Fibroblast of peridontal ligament (primary cell): ENCODE measurements at regions not wholly inside any gene's neighbourhood (a gene's known extent, or its start where the extent isn't known, plus 50 kb on each side); places are given as distances from the start of the nearest gene placed in this dataset.

Experiments used
- DNase-seq: peaks from one replicate; pipeline ENCODE4 v3.0.0-alpha.2; 2010; ENCODE audit errors: extremely low read depth

DNA sequence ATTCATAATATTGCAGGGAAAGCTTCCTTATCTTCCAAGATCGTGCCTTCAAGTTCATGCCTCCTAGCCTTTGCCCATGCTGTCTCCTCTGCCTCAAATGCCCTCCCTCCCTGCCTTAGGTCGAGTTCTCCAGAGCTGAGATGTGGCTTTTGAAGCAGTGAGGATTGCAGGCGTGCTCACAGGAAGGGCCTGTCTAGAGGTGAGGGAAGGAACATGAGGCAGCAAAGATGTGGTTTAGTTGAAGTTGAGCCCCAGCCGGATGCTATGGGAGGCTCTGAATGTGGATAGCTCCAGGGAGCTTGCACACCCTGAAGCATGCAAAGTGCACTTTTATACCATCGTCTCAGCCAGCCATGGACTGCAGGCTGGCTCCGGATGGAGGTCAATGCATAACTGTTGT is 754.6 kb upstream of the EEF2KMT start:
- no peak for DNase-seq

DNA sequence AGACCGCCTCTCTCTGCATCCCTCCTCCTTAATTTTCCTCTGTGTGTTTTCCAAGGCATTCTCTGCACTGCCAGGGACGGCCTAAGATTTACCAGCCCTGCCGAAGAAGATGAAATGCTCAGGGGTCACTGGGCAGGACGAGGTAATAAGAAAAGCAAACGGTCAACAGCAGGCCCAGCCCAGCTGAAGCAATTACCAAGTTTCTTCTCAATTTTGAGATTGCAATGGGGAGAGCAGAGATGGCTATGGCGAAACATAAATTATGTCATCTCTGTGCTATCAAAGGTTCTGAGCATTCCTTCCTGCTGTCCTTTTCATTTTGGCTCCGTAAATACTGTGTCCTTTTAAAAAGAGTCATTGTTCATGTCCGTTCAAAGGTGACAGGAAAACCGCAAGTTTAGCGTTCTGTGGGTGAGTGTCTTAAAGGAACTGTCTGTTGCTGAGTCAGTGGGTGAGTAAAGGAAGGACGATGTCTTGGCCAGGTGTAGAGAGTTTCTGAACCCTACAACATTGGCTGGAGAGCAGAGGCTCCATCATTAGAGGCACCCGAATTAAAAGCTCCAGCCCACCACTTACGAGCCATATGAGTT is 753.9 kb upstream of the EEF2KMT start:
- no peak for DNase-seq

DNA sequence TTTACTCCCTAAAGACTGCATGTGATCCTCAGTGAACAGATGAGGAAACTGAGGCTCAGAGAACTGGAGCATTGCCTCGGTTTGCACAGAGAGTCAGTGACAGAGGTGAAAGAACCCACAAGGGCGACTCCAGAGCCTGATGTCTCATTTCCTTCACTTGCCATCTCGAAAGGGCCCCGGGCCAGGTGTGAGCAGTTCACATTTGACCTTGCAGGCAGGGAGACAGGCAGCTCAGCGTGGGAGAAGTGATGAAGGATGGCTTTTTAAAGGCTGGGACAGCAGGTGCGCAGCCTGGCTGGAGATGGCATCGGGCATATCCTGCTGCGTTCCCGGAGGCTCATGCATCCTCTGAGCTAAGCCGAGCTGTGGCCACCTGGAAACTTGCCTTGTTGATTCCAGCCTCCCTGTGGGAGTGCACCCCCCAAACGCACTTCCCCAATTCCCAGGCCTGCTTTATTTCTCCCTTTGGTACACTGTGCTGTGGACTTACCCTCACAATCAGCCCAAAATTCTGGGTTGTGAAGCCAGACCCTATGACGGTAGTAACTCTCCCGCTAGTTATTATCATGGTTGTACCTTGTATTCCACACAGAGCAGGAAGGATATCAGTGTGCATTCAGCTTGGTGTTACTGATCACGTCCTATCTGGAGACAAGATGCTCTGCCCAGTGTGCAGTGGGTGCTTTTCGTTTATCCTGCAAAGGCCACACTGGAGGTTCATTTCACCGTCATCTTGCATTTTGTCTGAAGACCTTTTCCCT is 753.2 kb upstream of the EEF2KMT start:
- no peak for DNase-seq

DNA sequence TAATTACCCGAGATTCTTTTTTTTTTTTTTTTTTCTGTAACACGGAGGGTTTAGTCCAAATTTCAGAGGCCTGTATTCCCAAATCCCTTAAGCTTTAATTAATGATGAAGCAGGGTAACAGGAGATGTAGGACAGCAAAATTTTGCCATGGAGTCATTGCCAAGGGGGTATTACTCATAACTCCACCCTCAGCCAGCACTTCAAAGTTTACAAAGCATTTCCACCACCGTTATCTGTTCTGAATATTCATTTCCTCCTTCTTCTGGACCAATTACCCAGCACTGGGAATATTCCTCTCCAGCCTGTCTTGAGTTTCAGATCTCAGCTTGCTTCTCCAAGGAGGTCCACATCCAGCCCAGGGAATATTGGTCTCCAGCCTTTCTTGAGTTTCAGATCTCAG is 747.5 kb upstream of the EEF2KMT start:
- no peak for DNase-seq

DNA sequence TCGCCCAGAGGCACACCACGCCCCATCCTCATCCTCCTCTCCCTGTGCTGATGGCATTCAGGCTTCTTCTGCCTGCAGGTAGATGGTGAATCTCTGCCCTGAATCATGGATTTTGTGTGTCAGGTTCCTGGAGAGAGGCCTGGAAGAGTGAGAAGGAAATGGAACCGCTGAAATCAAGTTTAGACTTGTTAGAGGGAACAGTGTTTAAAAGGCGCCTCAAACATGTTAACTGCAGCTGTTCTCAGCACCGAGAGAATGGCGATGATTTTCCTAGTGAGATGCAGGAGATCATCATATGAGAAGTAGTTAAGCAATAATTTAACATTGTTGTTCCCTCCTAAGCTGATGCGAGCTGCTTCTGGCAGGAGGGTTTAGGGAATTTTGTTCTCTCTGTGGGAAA is 744.4 kb upstream of the EEF2KMT start:
- DNase-seq, result no peak

DNA sequence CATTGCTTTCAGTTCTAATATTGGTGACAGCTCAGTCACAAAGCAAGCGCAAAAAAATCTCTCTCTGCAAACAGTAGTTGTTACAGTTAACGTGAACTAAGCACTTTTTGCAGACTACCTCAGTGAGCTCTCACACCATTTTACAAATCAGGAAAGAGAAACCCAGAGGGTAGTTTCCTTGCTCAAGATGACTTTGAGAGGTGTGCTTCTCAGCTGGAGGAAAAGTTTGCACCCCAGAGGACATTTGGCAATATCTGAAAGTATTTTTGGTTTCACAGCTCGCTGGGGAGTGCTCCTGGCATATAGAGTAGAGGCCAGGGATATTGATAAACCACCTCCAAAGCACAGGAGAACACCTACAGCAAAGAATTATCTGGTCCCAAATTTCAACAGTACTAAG is 741.1 kb upstream of the EEF2KMT start:
- no peak for DNase-seq

DNA sequence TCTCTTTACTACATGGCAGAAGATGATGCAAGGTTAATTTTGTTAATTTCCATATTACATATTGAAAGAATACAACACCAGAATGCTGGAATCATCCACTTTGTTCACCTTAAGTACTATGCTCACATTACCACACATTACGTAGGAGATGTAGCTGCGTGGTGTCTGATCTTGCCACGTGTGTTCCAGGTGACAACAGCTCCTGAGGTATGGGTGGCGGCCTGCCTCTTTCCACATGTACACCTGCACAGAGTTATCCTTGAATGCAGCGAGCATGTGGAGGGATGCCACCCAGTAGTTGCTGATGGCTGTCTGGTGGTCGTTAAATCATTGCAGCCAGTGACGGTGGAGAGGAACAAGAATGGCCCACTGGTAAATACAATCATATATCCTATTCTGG is 740.5 kb upstream of the EEF2KMT start:
- DNase-seq, result no peak

DNA sequence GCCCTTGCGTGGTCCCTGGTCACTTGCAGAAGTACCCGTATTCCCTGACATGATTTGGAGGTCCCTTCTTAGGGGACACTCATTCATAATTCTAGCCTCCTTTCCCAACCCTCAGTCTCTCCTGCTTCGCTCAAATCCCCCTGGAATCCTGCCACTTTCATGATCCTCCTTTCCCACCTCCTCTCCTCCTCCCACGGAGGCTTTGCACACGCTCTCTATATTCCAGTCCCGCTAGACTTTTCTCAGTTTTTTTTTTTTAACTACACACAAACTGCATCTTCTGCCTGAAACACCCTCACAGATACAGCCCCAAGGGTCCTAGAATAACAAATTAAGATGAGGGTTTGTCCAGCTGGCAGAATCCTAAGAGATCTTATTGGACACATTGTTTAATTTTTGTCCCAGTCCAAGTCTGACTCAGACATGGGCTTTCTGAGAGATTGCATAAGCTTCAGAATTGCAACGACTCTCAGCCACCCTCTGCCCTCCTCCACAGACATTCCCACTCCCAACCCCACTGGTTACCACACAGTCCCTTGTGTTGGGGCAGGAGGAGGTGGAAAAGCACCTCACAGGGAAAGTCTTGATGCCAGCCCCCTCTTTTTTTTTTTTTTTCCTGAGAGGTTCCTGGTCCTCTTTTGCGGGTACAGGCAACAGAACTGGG is 739.5 kb upstream of the EEF2KMT start:
- DNase-seq, result no peak

DNA sequence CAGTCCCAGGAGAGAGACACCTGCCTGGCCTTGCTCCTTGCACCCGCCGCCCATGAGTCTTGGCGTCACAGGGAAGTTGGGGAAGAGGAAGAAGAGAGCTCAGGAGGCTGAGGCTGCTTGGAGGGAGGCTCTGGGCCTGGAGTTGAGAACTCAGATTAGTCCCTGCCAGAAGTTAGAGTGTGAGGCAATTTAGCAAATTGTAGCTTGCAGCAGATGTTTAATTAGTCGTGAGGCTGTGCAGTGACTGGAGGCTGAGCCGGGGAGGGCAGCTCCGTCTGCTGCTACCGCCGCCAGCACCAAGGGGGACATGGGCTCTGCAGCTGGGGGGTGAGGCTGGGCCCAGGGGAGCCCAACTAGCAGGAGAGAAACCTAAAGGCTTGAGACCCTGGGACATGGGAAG is 738.3 kb upstream of the EEF2KMT start:
- no peak for DNase-seq

DNA sequence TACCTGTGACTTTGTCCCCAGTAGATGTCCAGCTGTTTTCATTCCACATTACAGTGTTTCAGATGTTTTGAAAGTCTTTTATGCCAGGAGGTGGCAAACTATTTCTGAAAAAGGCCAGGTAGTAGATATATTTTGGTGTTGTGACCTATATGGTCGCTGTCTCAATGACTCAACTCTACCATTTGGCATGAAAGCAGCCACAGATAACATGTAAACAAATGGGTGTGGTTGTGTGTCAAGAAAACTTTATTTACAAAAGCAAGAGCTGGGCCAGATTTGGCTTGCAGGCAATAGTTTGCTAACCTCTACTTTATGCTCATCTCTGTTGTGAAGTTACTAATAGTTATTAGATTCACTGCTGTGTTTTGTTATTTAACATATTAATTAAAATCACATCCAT is 728.7 kb upstream of the EEF2KMT start:
- no peak for DNase-seq

DNA sequence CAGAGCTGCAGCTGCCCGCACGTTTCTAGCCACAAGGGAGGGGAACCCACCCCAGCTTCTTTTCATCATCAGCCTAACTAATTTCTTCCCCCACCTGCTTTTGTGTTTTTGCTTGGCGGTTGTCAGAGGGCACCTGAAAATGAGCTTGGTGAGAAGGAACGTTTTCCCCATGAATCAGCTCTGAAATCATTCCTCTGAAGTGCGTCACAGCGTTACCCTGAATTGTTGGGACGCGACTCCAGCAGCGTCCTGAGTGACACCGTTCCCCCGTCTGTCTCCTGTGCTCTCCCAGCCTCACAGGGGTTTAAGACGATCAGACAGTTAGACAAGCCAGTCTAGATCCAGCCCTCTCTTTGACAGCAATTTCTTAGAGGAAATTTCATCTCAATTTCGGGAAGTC is 722.9 kb upstream of the EEF2KMT start:
- DNase-seq, result no peak

DNA sequence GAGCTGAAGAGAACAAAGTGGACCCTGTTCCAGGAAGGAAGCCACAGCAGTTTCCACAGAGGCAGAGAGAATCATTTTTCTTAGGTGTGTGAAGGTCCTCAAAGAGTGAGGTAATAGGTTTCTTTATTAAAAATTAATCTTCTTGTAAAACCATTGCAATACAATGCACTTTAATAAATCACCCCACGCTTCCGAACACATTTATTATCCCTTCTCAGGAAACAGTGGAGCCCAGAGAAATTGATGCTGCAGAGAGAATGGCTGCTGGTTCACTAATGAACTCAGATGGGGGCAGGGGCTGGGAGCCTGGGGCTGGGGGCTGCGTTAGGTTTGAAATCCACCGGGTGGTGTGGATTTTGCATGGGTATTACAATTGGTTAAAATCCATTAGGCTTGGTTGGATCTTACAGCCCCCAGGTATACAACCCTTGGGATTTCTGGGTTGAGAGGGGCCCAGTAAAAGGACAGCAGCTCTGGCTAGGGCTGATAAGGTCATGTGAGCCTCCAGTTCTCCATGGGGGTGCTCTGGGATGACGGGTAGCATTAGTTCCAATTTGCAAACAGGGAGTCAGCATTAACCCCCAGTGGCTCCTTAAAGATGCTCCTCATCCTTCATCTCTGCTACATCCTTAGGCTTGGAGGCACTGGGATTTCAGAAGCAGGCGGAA is 718.1 kb upstream of the EEF2KMT start:
- DNase-seq, result no peak

DNA sequence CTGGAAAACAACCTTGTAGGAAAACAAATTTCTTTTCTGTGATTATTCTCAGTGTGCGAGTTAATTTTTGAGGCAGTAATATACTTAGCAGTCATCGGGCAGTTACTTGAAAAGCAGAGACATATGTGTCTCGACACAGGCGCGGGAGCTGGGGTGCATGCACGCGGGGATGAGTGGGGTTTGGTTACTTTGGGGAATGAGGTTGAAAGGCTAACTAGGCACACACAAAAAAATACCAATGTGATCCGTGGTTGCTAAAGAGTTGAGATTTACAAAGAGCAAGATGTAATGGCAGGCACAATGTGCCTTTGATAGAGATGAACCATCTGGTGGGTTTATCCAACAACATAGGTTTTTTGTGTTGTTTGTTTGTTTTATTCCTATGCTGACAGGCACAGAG is 703.8 kb upstream of the EEF2KMT start:
- DNase-seq, result no peak

DNA sequence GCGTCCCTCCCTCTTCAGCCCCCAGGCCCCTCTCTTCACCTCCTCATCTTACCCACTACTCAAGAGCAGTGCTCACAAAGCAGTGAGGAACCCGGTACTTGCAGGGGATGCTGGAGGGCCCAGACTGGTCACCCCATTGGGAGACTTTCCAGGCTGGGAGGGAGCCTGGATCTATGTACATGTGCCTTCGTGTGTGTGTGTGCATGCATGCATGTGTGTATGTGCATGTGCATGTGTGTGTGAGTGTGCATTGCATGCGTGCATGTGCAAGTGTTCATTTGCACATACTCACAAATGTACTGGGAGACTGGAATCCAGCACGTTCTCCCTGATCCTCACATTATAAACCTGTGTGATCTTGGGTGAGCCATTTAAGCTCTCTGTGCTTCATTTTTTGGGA is 696.0 kb upstream of the EEF2KMT start:
- DNase-seq, result no peak

DNA sequence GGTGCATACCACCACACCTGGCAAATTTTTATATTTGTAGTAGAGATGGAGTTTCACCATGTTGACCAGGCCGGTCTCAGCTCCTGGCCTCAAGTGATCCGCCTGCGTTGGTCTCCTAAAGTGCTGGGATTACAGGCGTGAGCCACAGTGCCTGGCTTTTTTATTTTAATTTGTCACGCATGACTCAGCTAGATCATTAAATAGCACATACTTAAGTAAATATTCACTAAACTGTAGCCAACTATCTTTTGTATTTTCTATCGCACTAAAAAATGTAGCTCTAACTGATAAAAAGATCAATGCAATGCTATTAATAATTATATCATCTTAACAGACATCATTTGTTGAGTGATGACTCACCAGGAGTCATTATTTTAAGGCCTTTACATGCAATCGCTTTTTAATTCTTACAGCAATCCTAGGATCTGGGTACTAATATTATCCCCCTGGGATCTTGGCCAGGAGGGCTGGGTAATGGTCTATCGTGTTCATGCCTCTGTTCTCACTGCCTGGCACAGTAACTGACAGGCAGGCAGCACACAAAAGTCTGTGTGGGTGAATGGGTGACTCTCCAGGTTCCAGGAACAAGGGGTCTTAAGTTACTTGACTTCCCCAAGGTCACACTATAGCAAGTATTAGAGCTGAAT is 693.5 kb upstream of the EEF2KMT start:
- DNase-seq, result no peak

DNA sequence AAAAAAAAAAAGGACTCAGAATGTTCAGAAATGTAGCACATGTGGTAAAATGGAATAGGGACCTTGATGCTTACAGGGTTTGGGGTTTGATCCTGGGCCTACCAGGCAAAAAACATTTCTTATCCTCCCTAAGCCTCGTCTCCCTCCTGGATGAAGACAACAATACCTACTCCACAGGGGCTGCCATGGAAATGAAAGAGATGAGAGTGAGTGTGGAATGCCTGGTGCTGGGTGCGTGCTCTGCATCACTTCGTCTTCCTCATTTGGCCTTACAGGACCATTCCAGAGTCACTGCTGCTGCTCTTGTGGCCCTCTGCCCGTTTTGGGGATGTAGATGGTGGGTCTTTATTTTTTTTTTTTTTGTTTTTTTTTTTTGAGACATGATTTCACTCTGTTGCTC is 692.9 kb upstream of the EEF2KMT start:
- DNase-seq, result no peak

DNA sequence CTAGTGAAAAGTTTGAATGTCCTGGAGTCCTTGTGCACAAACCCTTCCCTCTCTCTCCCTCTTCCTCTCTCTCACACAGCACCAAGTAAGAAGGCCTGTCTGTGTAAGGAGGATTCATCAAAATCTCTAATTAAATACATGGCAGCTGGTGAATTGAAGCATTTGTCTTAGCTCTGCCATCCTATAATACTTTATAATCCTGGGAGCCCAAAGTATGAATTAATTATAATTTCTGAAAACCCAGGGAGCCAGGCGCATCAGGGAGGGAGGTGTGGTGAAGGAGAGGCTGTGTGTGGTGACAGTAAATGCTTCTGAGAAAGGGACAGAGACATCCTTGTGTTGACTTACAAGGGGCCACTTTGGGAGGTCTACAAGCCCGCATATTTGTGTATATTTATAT is 691.4 kb upstream of the EEF2KMT start:
- DNase-seq, result no peak

DNA sequence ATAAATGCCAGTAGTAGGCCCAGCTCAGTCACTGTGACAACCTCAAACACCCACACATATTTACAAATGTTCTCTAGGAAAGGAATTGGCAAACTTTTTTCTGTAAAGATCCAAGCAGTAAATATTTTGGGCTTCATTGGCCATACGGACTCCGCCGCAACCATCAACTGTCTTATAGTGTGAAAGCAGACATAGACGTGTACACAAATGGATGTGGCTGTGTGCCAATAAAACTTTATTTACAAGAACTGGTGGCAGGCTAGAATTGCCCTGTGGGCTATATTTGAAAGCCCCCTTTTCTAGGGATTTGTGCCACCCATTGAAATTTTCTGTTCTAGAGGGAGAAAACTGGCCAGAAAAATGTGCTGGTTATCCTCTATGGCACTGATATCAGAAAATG is 683.8 kb upstream of the EEF2KMT start:
- no peak for DNase-seq

DNA sequence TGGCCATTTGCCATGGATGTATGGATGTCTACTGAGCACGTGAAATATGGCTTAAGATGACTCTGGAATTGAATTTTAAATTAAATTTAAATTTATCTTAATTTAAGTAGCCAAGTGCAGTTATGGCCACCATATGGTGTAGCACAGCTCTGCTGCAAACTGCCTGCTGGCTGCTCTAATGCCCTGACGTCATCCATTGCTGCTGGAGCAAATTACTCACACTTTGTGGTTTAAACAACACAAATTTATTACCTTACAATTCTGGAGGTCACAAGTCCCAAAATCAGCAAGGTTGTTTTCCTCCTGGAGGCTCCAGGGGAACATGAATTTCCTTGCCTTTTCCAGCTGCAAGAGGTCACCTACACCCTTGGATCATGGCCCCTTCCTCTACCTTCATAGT is 679.3 kb upstream of the EEF2KMT start:
- no peak for DNase-seq

DNA sequence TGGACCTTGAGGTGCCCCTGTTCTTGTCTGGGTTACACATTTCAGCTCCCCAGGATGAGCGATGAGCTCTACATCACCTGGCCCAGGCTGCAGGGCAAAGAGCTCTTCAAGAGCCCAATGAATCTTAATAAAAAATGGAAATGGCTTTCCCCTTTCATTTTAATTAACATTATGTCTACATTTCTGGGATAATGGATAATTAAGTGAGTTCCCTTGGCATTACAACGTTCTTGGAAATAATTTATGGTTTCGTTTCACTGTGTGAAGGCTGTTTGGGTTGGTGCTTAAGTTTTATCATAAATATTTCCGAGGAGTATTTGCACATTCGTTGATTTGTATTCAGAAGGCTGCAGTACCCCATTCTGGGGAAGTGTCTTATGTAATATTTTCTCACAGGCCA is 678.3 kb upstream of the EEF2KMT start:
- no peak for DNase-seq

DNA sequence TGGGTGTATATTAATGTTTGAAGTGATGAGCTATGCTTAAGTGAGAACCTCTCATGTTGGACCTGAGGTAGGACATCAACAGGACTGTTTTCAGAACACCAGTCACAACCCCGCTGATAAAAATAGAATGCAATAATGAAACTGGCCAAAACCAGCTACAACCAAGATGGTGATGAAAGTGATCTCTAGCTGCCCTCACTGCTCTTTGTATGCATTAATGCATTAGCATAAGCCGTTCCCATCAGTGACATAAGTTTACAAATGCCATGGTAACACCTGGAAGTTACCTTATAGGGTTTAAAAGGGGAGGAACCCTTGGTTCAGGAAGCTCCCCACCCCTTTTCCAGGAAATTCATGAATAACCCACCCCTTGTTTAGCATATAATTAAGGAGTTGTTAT is 672.5 kb upstream of the EEF2KMT start:
- DNase-seq, result no peak

DNA sequence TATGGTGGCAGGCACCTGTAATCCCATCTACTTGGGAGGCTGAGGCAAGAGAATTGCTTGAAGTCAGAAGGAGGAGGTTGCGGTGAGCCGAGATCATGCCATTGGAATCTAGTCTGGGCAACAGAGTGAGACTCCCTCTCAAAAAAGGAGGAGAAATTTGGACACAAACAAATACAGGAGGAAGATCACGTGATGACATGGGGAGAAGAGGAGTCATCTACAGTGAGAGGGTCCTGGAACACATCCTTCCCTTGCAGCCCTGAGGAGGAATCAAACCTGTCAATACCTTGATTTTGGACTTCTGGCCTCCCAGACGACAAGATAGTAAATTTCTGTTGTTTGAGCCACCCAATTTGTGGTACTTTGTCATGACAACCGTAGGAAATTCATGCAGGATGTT is 671.9 kb upstream of the EEF2KMT start:
- DNase-seq, result no peak
